Panc1 (cell line): ENCODE measurements at regions not wholly inside any gene's neighbourhood (a gene's known extent, or its start where the extent isn't known, plus 50 kb on each side); places are given as distances from the start of the nearest gene placed in this dataset.

ENCODE experiments used
- ATAC-seq: fragments of 200-7000 bp; cut with Tn5 transposase; 2 replicates; pipeline ENCODE4 v1.9.1; 2020; ENCODE audit warnings: mild to moderate bottlenecking, moderate library complexity
- BruUV-seq: library from RNA; stranded (reverse); fragments of 400-500 nt; replicated peaks from 2 replicates; lab custom pipeline; 2021; lab: Mats Ljungman, UMichigan
- CTCF ChIA-PET: fragments of 300-600 bp; sonication (Branson Sonifier 250); formaldehyde crosslinking; loops from one replicate; lab custom pipeline; 2022; ENCODE audit warnings: antibody characterized with exemption; lab: Charles Lee
- POLR2A ChIA-PET: fragments of 300-600 bp; sonication (Branson Sonifier 250); formaldehyde crosslinking; loops from one replicate; lab custom pipeline; 2022; ENCODE audit warnings: antibody characterized with exemption; lab: Charles Lee
- DNase-seq: peaks from one replicate; pipeline ENCODE4 v3.0.0-alpha.2; 2010; ENCODE audit warnings: low read depth, low spot score
- H3K27ac ChIP-seq: 2 replicates; pipeline ENCODE4 v1.5.1; 2011; ENCODE audit warnings: mild to moderate bottlenecking, low read length, inconsistent platforms
- H3K27me3 ChIP-seq: fragments of 200-500 bp; sonication (Bioruptor generic); 2 replicates; pipeline ENCODE4 v1.6.0; 2014; ENCODE audit warnings: low read length, inconsistent platforms; ENCODE audit not compliant: control insufficient read depth, insufficient read depth
- H3K36me3 ChIP-seq: fragments of 200-500 bp; sonication (Bioruptor generic); 2 replicates; pipeline ENCODE4 v1.5.1; 2014; ENCODE audit warnings: inconsistent platforms, mild to moderate bottlenecking, low read length, moderate library complexity; ENCODE audit not compliant: control insufficient read depth, insufficient read depth
- H3K4me1 ChIP-seq: 2 replicates; pipeline ENCODE4 v1.5.1; 2011; ENCODE audit warnings: inconsistent platforms, mild to moderate bottlenecking, low read length, moderate library complexity; ENCODE audit not compliant: control insufficient read depth, insufficient read depth
- H3K4me3 ChIP-seq, 2 experiments: 2 replicates each; pipeline ENCODE4 v1.5.1; 2011 to 2012; ENCODE audit warnings: low read depth in 2 of 2, low read length in 2 of 2, mild to moderate bottlenecking in 2 of 2, inconsistent platforms in 1 of 2, moderate library complexity in 1 of 2
- H3K9me3 ChIP-seq: fragments of 200-500 bp; sonication (Bioruptor generic); 2 replicates; pipeline ENCODE4 v1.5.1; 2014; ENCODE audit warnings: low read depth, mild to moderate bottlenecking, inconsistent platforms, low read length, moderate library complexity; ENCODE audit not compliant: control insufficient read depth, insufficient read depth
- CTCF ChIP-seq: fragments of 450-650 bp; IDR thresholded peaks from 2 replicates; pipeline ENCODE4 v1.5.1; 2017; ENCODE audit warnings: mild to moderate bottlenecking
- POLR2AphosphoS5 ChIP-seq: IDR thresholded peaks from 2 replicates; pipeline ENCODE4 v1.6.1; 2012; ENCODE audit warnings: mild to moderate bottlenecking, low read depth, low read length, moderate library complexity
- REST ChIP-seq, 2 experiments: IDR thresholded peaks; 2 replicates each; pipeline ENCODE4 v1.6.1; 2011 to 2012; ENCODE audit warnings: low read depth in 2 of 2, control low read depth in 1 of 2, low read length in 1 of 2, mild to moderate bottlenecking in 1 of 2, moderate library complexity in 1 of 2; ENCODE audit not compliant: insufficient read depth in 1 of 2
- SIN3A ChIP-seq: IDR thresholded peaks from 2 replicates; pipeline ENCODE4 v1.6.1; 2012; ENCODE audit warnings: low read depth, mild to moderate bottlenecking, low read length, moderate library complexity, borderline replicate concordance; ENCODE audit not compliant: insufficient read depth
- TCF7L2 ChIP-seq: IDR thresholded peaks from 2 replicates; pipeline ENCODE4 v1.6.1; 2011; ENCODE audit warnings: mild to moderate bottlenecking, low read depth, low read length, inconsistent platforms
- in situ Hi-C: cut with HindIII; loops from 2 replicates; pipeline ENCODE4 v1.10.0; 2016; ENCODE audit warnings: low sequenced_read_pairs, low pct_unique_long_range_greater_than_20kb
- intact Hi-C: fragments of 100-400 bp; cut with micrococcal nuclease; formaldehyde crosslinking; loops from one replicate; pipeline ENCODE4 v1.10.0; 2022; ENCODE audit not compliant: unreplicated experiment

- no peak for DNase-seq
- in situ Hi-C loops (no loop called here), intact Hi-C loops (no loop called here)
- POLR2A ChIA-PET = no interaction called here
- H3K4me3 ChIP-seq = no peak overlapping the region
- H3K27me3 ChIP-seq = no peaks in the 10 kb centered on the region
- TF ChIP-seq POLR2AphosphoS5 (no peak), TCF7L2 (no peak), REST (IDR thresholded peaks at IDR 0.05; ENCODE audit: insufficient read depth in 1 of 2, low read depth in 2 of 2, low read length in 1 of 2) (no peak), SIN3A (no peak), CTCF (no peak)
- H3K4me1 ChIP-seq = no peaks in the 10 kb centered on the region
- CTCF ChIA-PET = no interaction called here
- H3K27ac ChIP-seq = no peak overlapping the region
- H3K36me3 ChIP-seq = no peaks in the 10 kb centered on the region
- ATAC-seq = no peak
- no TSS peak for BruUV-seq
- H3K9me3 ChIP-seq = no peaks in the 10 kb centered on the region
These were observed 239.9 kb upstream of the ATP10A start for GRCh38 chr15:26103002-26103404.

- Histone ChIP-seq H3K27me3 (no peaks in the 10 kb centered on the region), H3K27ac (no peak overlapping the region), H3K4me3 (no peak overlapping the region), H3K4me1 (no peaks in the 10 kb centered on the region), H3K9me3 (no peaks in the 10 kb centered on the region), H3K36me3 (no peaks in the 10 kb centered on the region)
- no TSS peak for BruUV-seq
- POLR2A ChIA-PET = no interaction called here
- TF ChIP-seq REST (IDR thresholded peaks at IDR 0.05; ENCODE audit: insufficient read depth in 1 of 2, low read depth in 2 of 2, low read length in 1 of 2) (no peak), CTCF (no peak), SIN3A (no peak), TCF7L2 (no peak), POLR2AphosphoS5 (no peak)
- DNase-seq = no peak
- in situ Hi-C loops = no loop called here
- CTCF ChIA-PET = no interaction called here
- no peak for ATAC-seq
- intact Hi-C loops = no loop called here
These were observed 239.2 kb upstream of the ATP10A start for GRCh38 chr15:26102365-26102764.
